Activated B cell treated with CpG ODN at 0.5 μM for 24 hours (primary cell): ENCODE measurements at regions not wholly inside any gene's neighbourhood (a gene's known extent, or its start where the extent isn't known, plus 50 kb on each side); places are given as distances from the start of the nearest gene placed in this dataset.

Experiments
- ATAC-seq: fragments of 200-7000 bp; cut with Tn5 transposase; one replicate; pipeline ENCODE4 v1.10.0; 2021; ENCODE audit warnings: low read depth, mild to moderate bottlenecking, moderate library complexity
- CTCF ChIA-PET: fragments of 350-600 bp; sonication (Branson Sonifier 250); formaldehyde crosslinking; loops from one replicate; lab custom pipeline; 2021; ENCODE audit warnings: antibody characterized with exemption; lab: Charles Lee
- POLR2A ChIA-PET: fragments of 350-600 bp; sonication (Branson Sonifier 250); formaldehyde crosslinking; loops from one replicate; lab custom pipeline; 2021; ENCODE audit warnings: antibody characterized with exemption; lab: Charles Lee
- DNase-seq: peaks from one replicate; pipeline ENCODE4 v3.0.0; 2022
- H3K27ac Mint-ChIP-seq: one replicate; pipeline ENCODE4 v1.8.0; 2020; ENCODE audit warnings: mixed read lengths
- H3K27me3 Mint-ChIP-seq: one replicate; pipeline ENCODE4 v1.8.0; 2021; ENCODE audit warnings: mixed read lengths
- H3K36me3 Mint-ChIP-seq: one replicate; pipeline ENCODE4 v1.8.0; 2021; ENCODE audit warnings: low read depth, mixed read lengths
- H3K4me1 Mint-ChIP-seq: one replicate; pipeline ENCODE4 v1.8.0; 2021; ENCODE audit warnings: mixed read lengths
- H3K4me3 Mint-ChIP-seq: one replicate; pipeline ENCODE4 v1.8.0; 2020; ENCODE audit warnings: mild to moderate bottlenecking, mixed read lengths
- H3K9me3 Mint-ChIP-seq: one replicate; pipeline ENCODE4 v1.8.0; 2020; ENCODE audit warnings: mixed read lengths
- CTCF ChIP-seq: fragments of 200-600 bp; IDR thresholded peaks from one replicate; pipeline ENCODE4 v1.8.0; 2022; ENCODE audit warnings: antibody characterized with exemption, mild to moderate bottlenecking
- intact Hi-C: fragments of 100-400 bp; cut with micrococcal nuclease; formaldehyde crosslinking; loops from one replicate; pipeline ENCODE4 v1.15.1; 2024

- DNase-seq (no peak), ATAC-seq (no peak)
- Mint-ChIP-seq H3K27ac (peak overlapping the region; percentile 20), H3K9me3 (no peaks in the 10 kb centered on the region), H3K4me1 (peaks cover 23% of the 10 kb centered on the region), H3K36me3 (peaks cover 53% of the 10 kb centered on the region), H3K4me3 (no peak overlapping the region), H3K27me3 (no peaks in the 10 kb centered on the region)
- POLR2A ChIA-PET, result interaction anchor here (0.6 kb wide), 1 partner anchor 303 kb away, joined by 3 read pairs; no protein-coding TSS in a partner anchor
- CTCF ChIA-PET, result no interaction called here
- intact Hi-C loops, result no loop called here
- TF ChIP-seq CTCF, result no peak
These were observed 62.5 kb upstream of the SPDEF start for GRCh38 chr6:34618430-34619182.

- ATAC-seq (no peak), DNase-seq (no peak)
- ChIA-PET CTCF (no interaction called here), POLR2A (no interaction called here)
- H3K9me3 Mint-ChIP-seq, result no peaks in the 10 kb centered on the region
- H3K36me3 Mint-ChIP-seq, result peaks cover 55% of the 10 kb centered on the region
- peaks cover 12% of the 10 kb centered on the region for H3K4me1 Mint-ChIP-seq
- H3K27ac Mint-ChIP-seq, result no peak overlapping the region
- no peaks in the 10 kb centered on the region for H3K27me3 Mint-ChIP-seq
- no peak for TF ChIP-seq CTCF
- intact Hi-C loops, result no loop called here
- no peak overlapping the region for H3K4me3 Mint-ChIP-seq
These were observed 61.1 kb upstream of the SPDEF start for GRCh38 chr6:34617231-34617630.

- POLR2A ChIA-PET, result no interaction called here
- Mint-ChIP-seq H3K4me1 (peaks cover 10% of the 10 kb centered on the region), H3K36me3 (peaks cover 55% of the 10 kb centered on the region), H3K9me3 (no peaks in the 10 kb centered on the region), H3K4me3 (no peak overlapping the region), H3K27me3 (no peaks in the 10 kb centered on the region), H3K27ac (no peak overlapping the region)
- CTCF ChIA-PET, result no interaction called here
- DNase-seq (no peak), ATAC-seq (no peak)
- intact Hi-C loops, result no loop called here
- TF ChIP-seq CTCF, result no peak
These were observed 60.1 kb upstream of the SPDEF start for GRCh38 chr6:34616227-34616585.

- intact Hi-C loops, result no loop called here
- H3K36me3 Mint-ChIP-seq, result peaks cover 52% of the 10 kb centered on the region
- CTCF ChIA-PET, result no interaction called here
- no peak overlapping the region for H3K4me3 Mint-ChIP-seq
- H3K27me3 Mint-ChIP-seq, result no peaks in the 10 kb centered on the region
- TF ChIP-seq CTCF, result no peak
- peaks cover 10% of the 10 kb centered on the region for H3K4me1 Mint-ChIP-seq
- no peak for DNase-seq
- no peak overlapping the region for H3K27ac Mint-ChIP-seq
- POLR2A ChIA-PET, result no interaction called here
- no peak for ATAC-seq
- H3K9me3 Mint-ChIP-seq, result no peaks in the 10 kb centered on the region
These were observed 59.6 kb upstream of the SPDEF start for GRCh38 chr6:34615574-34616226.

GRCh38 chr6:34610819-34611477 lies 54.8 kb upstream of the SPDEF start:
- ATAC-seq, result no peak
- DNase-seq, result no peak
- ChIA-PET CTCF (interaction anchor here (0.7 to 4.4 kb wide), 7 partner anchors 14 to 428 kb away, joined by 3 to 91 read pairs (median 3); partner anchors contain the start of gene SMIM29), POLR2A (interaction anchor here (0.6 to 0.8 kb wide), 4 partner anchors 24 to 151 kb away, joined by 3 to 4 read pairs (median 3); no protein-coding TSS in a partner anchor)
- Mint-ChIP-seq H3K27ac (no peak overlapping the region), H3K4me1 (peaks cover 9% of the 10 kb centered on the region), H3K27me3 (no peaks in the 10 kb centered on the region), H3K36me3 (peaks cover 44% of the 10 kb centered on the region), H3K9me3 (no peaks in the 10 kb centered on the region), H3K4me3 (no peak overlapping the region)
- no peak for TF ChIP-seq CTCF
- intact Hi-C loops, result no loop called here
